Effector memory CD8-positive, alpha-beta T cell (primary cell): ENCODE measurements at regions not wholly inside any gene's neighbourhood (a gene's known extent, or its start where the extent isn't known, plus 50 kb on each side); places are given as distances from the start of the nearest gene placed in this dataset.

Experiments
- ATAC-seq: fragments of 150-1000 bp; cut with Tn5 transposase; replicated peaks from 2 replicates; pipeline ENCODE4 v1.10.0; 2021; ENCODE audit warnings: mild to moderate bottlenecking, moderate library complexity
- DNase-seq, 3 experiments: peaks; one replicate each; pipeline ENCODE4 v3.0.0; 2021
- H3K27ac Mint-ChIP-seq, 2 donors: one replicate each; pipeline ENCODE4 v1.8.0; 2022; ENCODE audit warnings: mild to moderate bottlenecking in 2 of 2, mixed read lengths in 2 of 2, moderate library complexity in 2 of 2
- H3K27me3 Mint-ChIP-seq, 2 donors: one replicate each; pipeline ENCODE4 v1.8.0; 2022; ENCODE audit warnings: mixed read lengths in 2 of 2
- H3K36me3 Mint-ChIP-seq: one replicate; pipeline ENCODE4 v1.8.0; 2022; ENCODE audit warnings: mild to moderate bottlenecking, moderate library complexity, mixed read lengths; ENCODE audit not compliant: insufficient read depth
- H3K4me1 Mint-ChIP-seq, 2 donors: one replicate each; pipeline ENCODE4 v1.8.0; 2022; ENCODE audit warnings: low read depth in 2 of 2, mixed read lengths in 2 of 2
- H3K4me3 Mint-ChIP-seq, 2 donors: one replicate each; pipeline ENCODE4 v1.8.0; 2022; ENCODE audit warnings: mild to moderate bottlenecking in 2 of 2, mixed read lengths in 2 of 2, moderate library complexity in 2 of 2
- H3K9me3 Mint-ChIP-seq, 2 donors: one replicate each; pipeline ENCODE4 v1.8.0; 2022; ENCODE audit warnings: mixed read lengths in 2 of 2

DNA sequence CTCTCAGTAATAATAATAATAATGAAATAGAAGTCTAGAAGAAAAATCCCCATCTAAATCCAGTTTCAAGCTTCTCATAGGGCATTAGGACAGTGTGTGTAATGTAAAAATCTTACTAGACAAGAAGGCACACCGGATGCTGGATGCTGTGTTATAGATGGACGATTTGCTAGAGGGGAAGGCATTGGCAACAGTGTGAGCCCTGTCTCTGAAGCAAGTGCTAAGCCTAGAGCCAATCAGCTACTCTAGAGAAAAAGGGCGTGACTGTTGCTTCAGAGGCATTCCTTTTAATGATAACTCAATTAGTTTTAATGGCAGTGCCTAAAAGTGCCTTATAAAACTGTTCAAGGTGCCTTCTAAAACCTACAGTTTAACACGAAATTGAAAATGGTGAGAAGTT lies 344.9 kb downstream of the TDRD15 start:
- Mint-ChIP-seq H3K9me3 (peaks cover 5 to 14% of the 10 kb centered on the region in 2 donors), H3K4me1 (no peaks in the 10 kb centered on the region), H3K27me3 (no peaks in the 10 kb centered on the region), H3K27ac (no peak overlapping the region), H3K4me3 (no peak overlapping the region), H3K36me3 (no peaks in the 10 kb centered on the region)
- no peak for DNase-seq
- no peak for ATAC-seq

DNA sequence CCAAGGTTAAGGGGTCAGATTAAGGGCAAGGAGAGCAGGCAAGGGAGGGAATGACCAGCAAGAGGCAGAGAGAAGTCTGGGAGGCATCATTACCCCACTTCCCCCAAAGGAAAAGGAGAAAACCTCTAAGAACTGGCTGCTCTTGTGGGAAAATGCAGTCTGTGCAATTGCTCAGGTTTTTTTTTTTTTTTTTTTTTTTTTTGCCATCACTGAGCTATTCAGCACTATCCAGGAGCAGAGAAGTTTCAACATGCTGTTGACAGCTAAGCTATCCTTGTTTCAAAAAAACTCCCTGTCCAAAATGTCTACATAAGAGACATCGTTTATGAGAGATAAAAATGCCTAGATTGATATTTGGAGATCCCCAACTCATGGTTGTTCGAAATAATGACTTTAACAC lies 345.4 kb downstream of the TDRD15 start:
- H3K9me3 Mint-ChIP-seq, result peaks cover 5 to 14% of the 10 kb centered on the region in 2 donors
- no peak for ATAC-seq

GRCh38 chr2:21469564-21469963 lies 345.8 kb downstream of the TDRD15 start:
- H3K36me3 Mint-ChIP-seq, result no peaks in the 10 kb centered on the region
- DNase-seq (no peak), ATAC-seq (no peak)
- H3K27me3 Mint-ChIP-seq, result no peaks in the 10 kb centered on the region
- H3K9me3 Mint-ChIP-seq, result peaks cover 5 to 14% of the 10 kb centered on the region in 2 donors
- H3K4me3 Mint-ChIP-seq, result no peak overlapping the region
- no peaks in the 10 kb centered on the region for H3K4me1 Mint-ChIP-seq
- no peak overlapping the region for H3K27ac Mint-ChIP-seq

More for the DNA sequence above, 345.4 kb downstream of the TDRD15 start:
- no peak for DNase-seq
- Mint-ChIP-seq H3K27ac (no peak overlapping the region), H3K27me3 (no peaks in the 10 kb centered on the region), H3K4me1 (no peaks in the 10 kb centered on the region), H3K4me3 (no peak overlapping the region), H3K36me3 (no peaks in the 10 kb centered on the region)

- Mint-ChIP-seq H3K27me3 (no peaks in the 10 kb centered on the region), H3K36me3 (no peaks in the 10 kb centered on the region), H3K9me3 (peaks cover 5 to 6% of the 10 kb centered on the region in 2 donors), H3K4me1 (no peaks in the 10 kb centered on the region), H3K4me3 (no peak overlapping the region), H3K27ac (no peak overlapping the region)
- no peak for ATAC-seq
- no peak for DNase-seq
These were observed 356.4 kb downstream of the TDRD15 start for GRCh38 chr2:21480162-21480561.

DNA sequence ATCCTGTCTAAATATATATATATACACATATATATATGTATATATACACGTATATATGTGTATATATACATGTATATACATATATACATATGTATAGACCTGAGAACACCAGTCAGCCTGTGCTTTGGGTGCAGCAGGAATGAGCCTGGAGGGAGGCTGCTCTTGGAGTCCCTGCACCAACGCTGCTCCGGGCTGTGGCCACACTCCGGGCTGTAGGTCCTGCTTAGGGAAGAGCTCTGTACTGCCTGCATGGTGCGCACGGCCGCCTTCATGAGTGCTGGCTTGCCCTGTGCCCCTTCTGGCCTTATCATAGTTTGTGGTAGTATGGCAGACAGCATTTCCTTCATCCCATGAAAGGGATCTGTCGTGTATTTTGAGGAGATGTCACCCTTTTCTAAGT lies 360.9 kb downstream of the TDRD15 start:
- Mint-ChIP-seq H3K27me3 (no peaks in the 10 kb centered on the region), H3K36me3 (peaks cover 3% of the 10 kb centered on the region), H3K4me1 (no peaks in the 10 kb centered on the region), H3K9me3 (peaks cover 5 to 8% of the 10 kb centered on the region in 2 donors), H3K4me3 (no peak overlapping the region), H3K27ac (no peak overlapping the region)
- DNase-seq (no peak), ATAC-seq (no peak)

DNA sequence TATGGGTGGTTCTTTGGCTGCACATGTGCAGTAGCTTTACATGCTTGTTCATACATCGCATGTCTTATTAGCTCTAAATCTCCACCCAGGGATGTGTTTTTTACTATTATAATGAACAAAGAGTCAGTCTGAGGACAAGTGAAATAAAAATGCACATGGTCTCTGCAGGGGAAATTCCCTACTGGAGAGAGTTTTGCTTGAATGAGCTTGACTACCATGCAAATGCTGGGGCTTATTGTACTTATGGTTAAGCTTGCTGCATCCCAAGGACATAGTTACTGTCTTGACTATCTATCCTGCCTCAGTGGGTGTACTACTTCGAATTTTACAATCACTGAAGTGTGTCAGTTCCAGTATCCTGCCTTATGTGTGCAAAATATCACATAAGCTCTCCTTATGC lies 362.7 kb downstream of the TDRD15 start:
- H3K4me3 Mint-ChIP-seq, result no peak overlapping the region
- no peak for ATAC-seq
- H3K36me3 Mint-ChIP-seq, result peaks cover 3% of the 10 kb centered on the region
- DNase-seq, result no peak
- H3K9me3 Mint-ChIP-seq, result peaks cover 5 to 8% of the 10 kb centered on the region in 2 donors
- H3K4me1 Mint-ChIP-seq, result no peaks in the 10 kb centered on the region
- no peak overlapping the region for H3K27ac Mint-ChIP-seq
- no peaks in the 10 kb centered on the region for H3K27me3 Mint-ChIP-seq

- Mint-ChIP-seq H3K4me3 (no peak overlapping the region), H3K27ac (no peak overlapping the region), H3K36me3 (peaks cover 3% of the 10 kb centered on the region), H3K9me3 (peaks cover 5 to 15% of the 10 kb centered on the region in 2 donors), H3K27me3 (no peaks in the 10 kb centered on the region), H3K4me1 (no peaks in the 10 kb centered on the region)
- ATAC-seq, result no peak
- DNase-seq, result no peak
These were observed 365.3 kb downstream of the TDRD15 start for GRCh38 chr2:21489080-21489479.

DNA sequence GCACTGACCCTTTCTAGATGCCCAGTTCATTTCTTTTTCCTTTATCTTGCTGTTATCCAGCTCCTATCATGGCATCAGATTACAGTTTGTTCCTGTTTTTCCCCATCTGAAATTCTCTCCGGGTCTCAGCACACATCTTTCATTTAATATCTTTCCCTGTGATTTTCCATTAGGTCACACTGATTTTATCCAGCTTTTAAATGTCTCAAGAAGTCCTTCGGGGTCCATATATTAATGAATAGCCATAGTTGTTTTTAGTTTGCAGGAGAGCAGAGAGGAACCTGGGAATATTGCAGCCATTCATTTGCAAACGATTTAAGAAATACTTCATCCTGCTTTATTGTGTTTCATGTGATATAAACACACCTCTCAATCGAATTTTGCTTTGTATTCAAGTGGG lies 374.2 kb downstream of the TDRD15 start:
- H3K27ac Mint-ChIP-seq, result no peak overlapping the region
- no peaks in the 10 kb centered on the region for H3K36me3 Mint-ChIP-seq
- DNase-seq (no peak), ATAC-seq (no peak)
- peaks cover 7 to 8% of the 10 kb centered on the region in 2 donors for H3K9me3 Mint-ChIP-seq
- no peaks in the 10 kb centered on the region for H3K27me3 Mint-ChIP-seq
- H3K4me1 Mint-ChIP-seq, result no peaks in the 10 kb centered on the region
- no peak overlapping the region for H3K4me3 Mint-ChIP-seq

- no peaks in the 10 kb centered on the region for H3K27me3 Mint-ChIP-seq
- no peaks in the 10 kb centered on the region for H3K4me1 Mint-ChIP-seq
- H3K36me3 Mint-ChIP-seq, result no peaks in the 10 kb centered on the region
- no peak overlapping the region for H3K4me3 Mint-ChIP-seq
- ATAC-seq, result no peak
- peaks cover 8 to 10% of the 10 kb centered on the region in 2 donors for H3K9me3 Mint-ChIP-seq
- DNase-seq, result no peak
- H3K27ac Mint-ChIP-seq, result no peak overlapping the region
These were observed 376.7 kb downstream of the TDRD15 start for GRCh38 chr2:21500401-21500945.

GRCh38 chr2:21501376-21502027 lies 377.7 kb downstream of the TDRD15 start:
- Mint-ChIP-seq H3K4me3 (no peak overlapping the region), H3K27ac (no peak overlapping the region), H3K9me3 (peaks cover 8 to 10% of the 10 kb centered on the region in 2 donors), H3K27me3 (no peaks in the 10 kb centered on the region), H3K4me1 (no peaks in the 10 kb centered on the region), H3K36me3 (no peaks in the 10 kb centered on the region)
- no peak for ATAC-seq
- DNase-seq, result no peak

DNA sequence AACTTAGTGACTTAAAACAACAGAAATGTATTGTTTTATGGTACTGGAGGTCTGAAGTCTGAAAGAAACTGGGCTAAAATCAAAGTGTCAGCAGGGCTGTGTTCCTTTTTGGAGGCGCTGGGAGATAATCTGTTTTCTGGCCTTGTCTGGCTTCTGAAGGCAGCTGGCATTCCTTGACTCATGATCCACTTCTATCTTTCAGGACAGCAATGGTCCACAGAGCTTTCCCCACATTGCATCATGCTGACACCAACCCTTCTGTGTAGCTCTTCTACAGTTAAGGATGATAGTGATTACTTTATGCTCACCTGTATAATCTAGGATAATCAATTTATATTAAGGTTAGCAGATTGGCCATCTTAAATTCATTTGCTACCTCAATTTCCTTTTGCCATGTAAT lies 392.1 kb downstream of the TDRD15 start:
- Mint-ChIP-seq H3K9me3 (peaks cover 0 to 3% of the 10 kb centered on the region in 2 donors), H3K27me3 (no peaks in the 10 kb centered on the region), H3K4me1 (no peaks in the 10 kb centered on the region), H3K4me3 (no peak overlapping the region), H3K27ac (no peak overlapping the region), H3K36me3 (no peaks in the 10 kb centered on the region)
- DNase-seq (no peak), ATAC-seq (no peak)

DNA sequence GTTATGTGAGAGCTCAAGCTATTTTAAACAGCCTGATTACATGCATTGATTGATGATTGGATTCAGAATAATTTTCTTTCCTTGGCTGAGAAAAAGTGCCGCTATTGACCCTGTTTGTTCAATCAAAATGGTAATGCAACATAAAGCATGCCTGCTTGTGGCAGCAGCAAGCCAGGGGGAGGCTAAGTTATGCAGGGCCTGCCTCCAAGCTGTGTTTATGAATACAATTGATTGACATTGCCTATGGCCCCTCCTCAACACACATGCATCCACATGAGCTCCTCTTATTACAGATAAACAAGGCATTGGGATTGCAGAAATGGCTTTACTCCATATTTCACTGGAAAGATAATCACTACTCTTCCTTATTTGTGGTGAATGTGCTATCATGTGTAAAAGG lies 395.6 kb downstream of the TDRD15 start:
- H3K27me3 Mint-ChIP-seq, result no peaks in the 10 kb centered on the region

GRCh38 chr2:21519821-21520220 lies 396.1 kb downstream of the TDRD15 start:
- H3K4me1 Mint-ChIP-seq, result no peaks in the 10 kb centered on the region
- DNase-seq, result no peak
- H3K9me3 Mint-ChIP-seq, result peaks cover 0 to 5% of the 10 kb centered on the region in 2 donors
- no peak for ATAC-seq
- no peaks in the 10 kb centered on the region for H3K27me3 Mint-ChIP-seq
- no peak overlapping the region for H3K27ac Mint-ChIP-seq
- H3K4me3 Mint-ChIP-seq, result no peak overlapping the region
- H3K36me3 Mint-ChIP-seq, result no peaks in the 10 kb centered on the region

More for the DNA sequence above, 395.6 kb downstream of the TDRD15 start:
- no peak for DNase-seq
- Mint-ChIP-seq H3K4me1 (no peaks in the 10 kb centered on the region), H3K4me3 (no peak overlapping the region), H3K9me3 (peaks cover 0 to 5% of the 10 kb centered on the region in 2 donors), H3K36me3 (no peaks in the 10 kb centered on the region), H3K27ac (no peak overlapping the region)
- ATAC-seq, result no peak

GRCh38 chr2:21535826-21536225 lies 412.1 kb downstream of the TDRD15 start:
- Mint-ChIP-seq H3K27me3 (no peaks in the 10 kb centered on the region), H3K4me1 (no peaks in the 10 kb centered on the region), H3K9me3 (peaks cover 17 to 20% of the 10 kb centered on the region in 2 donors), H3K36me3 (no peaks in the 10 kb centered on the region), H3K27ac (no peak overlapping the region), H3K4me3 (no peak overlapping the region)
- ATAC-seq, result no peak
- DNase-seq, result no peak
